Spleen (tissue), 7 donors: ENCODE measurements at regions not wholly inside any gene's neighbourhood (a gene's known extent, or its start where the extent isn't known, plus 50 kb on each side); places are given as distances from the start of the nearest gene placed in this dataset.

ENCODE experiments used
- POLR2A ChIP-seq, 3 donors: fragments of 450-650 bp; IDR thresholded peaks; one replicate each; pipeline ENCODE4 v1.5.1; 2017; ENCODE audit warnings: antibody characterized with exemption in 3 of 3, mild to moderate bottlenecking in 1 of 3
- TF ChIP-seq, protein P1 (sequence below), 11 experiments: fragments of 200-600 bp in 7 of 11; fragments of 450-650 bp in 4 of 11; sonication (generic) in 4 of 11; IDR thresholded peaks in 8 of 11; conservative IDR thresholded peaks in 3 of 11; 1 replicate in 7 of 11; 2 replicates in 4 of 11; pipeline versions ENCODE4 v1.4.0 to v1.8.0; 2016 to 2021; ENCODE audit warnings: antibody characterized with exemption in 11 of 11, inconsistent platforms in 4 of 11, mild to moderate bottlenecking in 1 of 11
- donor health status: DM: no; HTN: no; CAD: no; lungs with moderate emphysema.
- donor health status: DM: no; HTN: no; CAD: no.
- donor health status: DM: no; HTN: no; CAD: no.

DNA sequence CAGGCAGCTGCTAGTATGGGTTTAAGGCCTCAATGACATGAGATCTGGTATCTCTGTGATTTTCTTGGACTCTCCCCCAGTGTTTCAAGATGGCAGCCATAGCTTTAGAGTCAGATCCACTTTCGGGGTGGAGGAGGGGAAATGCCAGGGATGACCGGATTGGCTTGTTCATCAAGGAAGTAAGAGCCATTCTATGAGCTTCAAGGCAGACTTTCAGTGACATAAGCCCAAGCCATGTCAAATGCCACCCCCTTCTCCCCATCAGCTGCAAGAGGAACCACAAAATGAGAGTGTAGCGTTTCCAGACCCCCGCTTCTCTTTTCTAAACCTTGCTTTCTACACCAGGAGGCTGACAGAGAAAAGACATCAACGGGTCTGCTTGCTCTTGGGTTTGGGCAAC, 271.8 kb downstream of the PSAT1 start:
- TF ChIP-seq POLR2A (IDR thresholded peaks at IDR 0.05), result no peak
- TF ChIP-seq, protein P1, sequence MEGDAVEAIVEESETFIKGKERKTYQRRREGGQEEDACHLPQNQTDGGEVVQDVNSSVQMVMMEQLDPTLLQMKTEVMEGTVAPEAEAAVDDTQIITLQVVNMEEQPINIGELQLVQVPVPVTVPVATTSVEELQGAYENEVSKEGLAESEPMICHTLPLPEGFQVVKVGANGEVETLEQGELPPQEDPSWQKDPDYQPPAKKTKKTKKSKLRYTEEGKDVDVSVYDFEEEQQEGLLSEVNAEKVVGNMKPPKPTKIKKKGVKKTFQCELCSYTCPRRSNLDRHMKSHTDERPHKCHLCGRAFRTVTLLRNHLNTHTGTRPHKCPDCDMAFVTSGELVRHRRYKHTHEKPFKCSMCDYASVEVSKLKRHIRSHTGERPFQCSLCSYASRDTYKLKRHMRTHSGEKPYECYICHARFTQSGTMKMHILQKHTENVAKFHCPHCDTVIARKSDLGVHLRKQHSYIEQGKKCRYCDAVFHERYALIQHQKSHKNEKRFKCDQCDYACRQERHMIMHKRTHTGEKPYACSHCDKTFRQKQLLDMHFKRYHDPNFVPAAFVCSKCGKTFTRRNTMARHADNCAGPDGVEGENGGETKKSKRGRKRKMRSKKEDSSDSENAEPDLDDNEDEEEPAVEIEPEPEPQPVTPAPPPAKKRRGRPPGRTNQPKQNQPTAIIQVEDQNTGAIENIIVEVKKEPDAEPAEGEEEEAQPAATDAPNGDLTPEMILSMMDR (IDR thresholded peaks at IDR 0.05 in 8 of 11, conservative IDR thresholded peaks at IDR 0.05 in 3 of 11), result no peak
